ENCODE measurements at regions not wholly inside any gene's neighbourhood (a gene's known extent, or its start where the extent isn't known, plus 50 kb on each side); places are given as distances from the start of the nearest gene placed in this dataset.

DNA sequence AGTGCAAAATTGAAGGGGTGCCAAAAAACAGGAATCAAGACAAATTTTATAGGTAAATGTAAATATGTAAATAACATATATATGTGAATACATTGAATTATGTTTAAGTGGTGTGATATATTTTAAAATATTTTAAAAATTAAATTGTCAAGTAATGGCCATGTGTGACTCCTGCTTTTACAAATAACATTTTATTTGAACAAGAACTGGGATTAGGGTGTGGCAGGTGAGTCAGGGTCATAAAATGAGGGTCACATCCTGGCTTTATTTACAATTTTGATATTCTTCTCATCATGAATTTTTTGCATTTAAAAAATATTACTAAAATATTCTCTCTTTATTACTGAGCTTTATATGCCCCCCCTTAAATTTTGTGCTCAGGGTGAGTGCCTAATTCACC lies 601.1 kb upstream of the MAN1A1 start:
- TF ChIP-seq, protein P1, sequence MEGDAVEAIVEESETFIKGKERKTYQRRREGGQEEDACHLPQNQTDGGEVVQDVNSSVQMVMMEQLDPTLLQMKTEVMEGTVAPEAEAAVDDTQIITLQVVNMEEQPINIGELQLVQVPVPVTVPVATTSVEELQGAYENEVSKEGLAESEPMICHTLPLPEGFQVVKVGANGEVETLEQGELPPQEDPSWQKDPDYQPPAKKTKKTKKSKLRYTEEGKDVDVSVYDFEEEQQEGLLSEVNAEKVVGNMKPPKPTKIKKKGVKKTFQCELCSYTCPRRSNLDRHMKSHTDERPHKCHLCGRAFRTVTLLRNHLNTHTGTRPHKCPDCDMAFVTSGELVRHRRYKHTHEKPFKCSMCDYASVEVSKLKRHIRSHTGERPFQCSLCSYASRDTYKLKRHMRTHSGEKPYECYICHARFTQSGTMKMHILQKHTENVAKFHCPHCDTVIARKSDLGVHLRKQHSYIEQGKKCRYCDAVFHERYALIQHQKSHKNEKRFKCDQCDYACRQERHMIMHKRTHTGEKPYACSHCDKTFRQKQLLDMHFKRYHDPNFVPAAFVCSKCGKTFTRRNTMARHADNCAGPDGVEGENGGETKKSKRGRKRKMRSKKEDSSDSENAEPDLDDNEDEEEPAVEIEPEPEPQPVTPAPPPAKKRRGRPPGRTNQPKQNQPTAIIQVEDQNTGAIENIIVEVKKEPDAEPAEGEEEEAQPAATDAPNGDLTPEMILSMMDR (IDR thresholded peaks at IDR 0.05): no peak
- TF ChIP-seq RAD21 (IDR thresholded peaks at IDR 0.05; ENCODE audit: low read length) (no peak), EZH2phosphoT487 (IDR thresholded peaks at IDR 0.05; ENCODE audit: borderline replicate concordance, low read depth) (no peak), ELF1 (IDR thresholded peaks at IDR 0.05) (no peak), RXRA (IDR thresholded peaks at IDR 0.05; ENCODE audit: borderline replicate concordance, low read depth) (no peak), TAF1 (IDR thresholded peaks at IDR 0.05; ENCODE audit: borderline replicate concordance, low read depth, low read length) (no peak), EP300 (IDR thresholded peaks at IDR 0.05; ENCODE audit: borderline replicate concordance in 1 of 2, low read depth in 1 of 2, low read length in 1 of 2) (no peak)
- TF ChIP-seq, protein P2, sequence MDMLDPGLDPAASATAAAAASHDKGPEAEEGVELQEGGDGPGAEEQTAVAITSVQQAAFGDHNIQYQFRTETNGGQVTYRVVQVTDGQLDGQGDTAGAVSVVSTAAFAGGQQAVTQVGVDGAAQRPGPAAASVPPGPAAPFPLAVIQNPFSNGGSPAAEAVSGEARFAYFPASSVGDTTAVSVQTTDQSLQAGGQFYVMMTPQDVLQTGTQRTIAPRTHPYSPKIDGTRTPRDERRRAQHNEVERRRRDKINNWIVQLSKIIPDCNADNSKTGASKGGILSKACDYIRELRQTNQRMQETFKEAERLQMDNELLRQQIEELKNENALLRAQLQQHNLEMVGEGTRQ (IDR thresholded peaks at IDR 0.05; ENCODE audit: borderline replicate concordance, low read depth, low read length): no peak
- TF ChIP-seq, protein P3, sequence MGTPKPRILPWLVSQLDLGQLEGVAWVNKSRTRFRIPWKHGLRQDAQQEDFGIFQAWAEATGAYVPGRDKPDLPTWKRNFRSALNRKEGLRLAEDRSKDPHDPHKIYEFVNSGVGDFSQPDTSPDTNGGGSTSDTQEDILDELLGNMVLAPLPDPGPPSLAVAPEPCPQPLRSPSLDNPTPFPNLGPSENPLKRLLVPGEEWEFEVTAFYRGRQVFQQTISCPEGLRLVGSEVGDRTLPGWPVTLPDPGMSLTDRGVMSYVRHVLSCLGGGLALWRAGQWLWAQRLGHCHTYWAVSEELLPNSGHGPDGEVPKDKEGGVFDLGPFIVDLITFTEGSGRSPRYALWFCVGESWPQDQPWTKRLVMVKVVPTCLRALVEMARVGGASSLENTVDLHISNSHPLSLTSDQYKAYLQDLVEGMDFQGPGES (IDR thresholded peaks at IDR 0.05; ENCODE audit: low read depth, low read length): no peak
- TF ChIP-seq, protein P4, sequence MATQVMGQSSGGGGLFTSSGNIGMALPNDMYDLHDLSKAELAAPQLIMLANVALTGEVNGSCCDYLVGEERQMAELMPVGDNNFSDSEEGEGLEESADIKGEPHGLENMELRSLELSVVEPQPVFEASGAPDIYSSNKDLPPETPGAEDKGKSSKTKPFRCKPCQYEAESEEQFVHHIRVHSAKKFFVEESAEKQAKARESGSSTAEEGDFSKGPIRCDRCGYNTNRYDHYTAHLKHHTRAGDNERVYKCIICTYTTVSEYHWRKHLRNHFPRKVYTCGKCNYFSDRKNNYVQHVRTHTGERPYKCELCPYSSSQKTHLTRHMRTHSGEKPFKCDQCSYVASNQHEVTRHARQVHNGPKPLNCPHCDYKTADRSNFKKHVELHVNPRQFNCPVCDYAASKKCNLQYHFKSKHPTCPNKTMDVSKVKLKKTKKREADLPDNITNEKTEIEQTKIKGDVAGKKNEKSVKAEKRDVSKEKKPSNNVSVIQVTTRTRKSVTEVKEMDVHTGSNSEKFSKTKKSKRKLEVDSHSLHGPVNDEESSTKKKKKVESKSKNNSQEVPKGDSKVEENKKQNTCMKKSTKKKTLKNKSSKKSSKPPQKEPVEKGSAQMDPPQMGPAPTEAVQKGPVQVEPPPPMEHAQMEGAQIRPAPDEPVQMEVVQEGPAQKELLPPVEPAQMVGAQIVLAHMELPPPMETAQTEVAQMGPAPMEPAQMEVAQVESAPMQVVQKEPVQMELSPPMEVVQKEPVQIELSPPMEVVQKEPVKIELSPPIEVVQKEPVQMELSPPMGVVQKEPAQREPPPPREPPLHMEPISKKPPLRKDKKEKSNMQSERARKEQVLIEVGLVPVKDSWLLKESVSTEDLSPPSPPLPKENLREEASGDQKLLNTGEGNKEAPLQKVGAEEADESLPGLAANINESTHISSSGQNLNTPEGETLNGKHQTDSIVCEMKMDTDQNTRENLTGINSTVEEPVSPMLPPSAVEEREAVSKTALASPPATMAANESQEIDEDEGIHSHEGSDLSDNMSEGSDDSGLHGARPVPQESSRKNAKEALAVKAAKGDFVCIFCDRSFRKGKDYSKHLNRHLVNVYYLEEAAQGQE (IDR thresholded peaks at IDR 0.05; ENCODE audit: low read depth, low read length): no peak
